Testis (tissue), 2 donors: ENCODE measurements at regions not wholly inside any gene's neighbourhood (a gene's known extent, or its start where the extent isn't known, plus 50 kb on each side); places are given as distances from the start of the nearest gene placed in this dataset.

ENCODE experiments used
- POLR2A ChIP-seq: fragments of 450-650 bp; IDR thresholded peaks from one replicate; pipeline ENCODE4 v1.6.1; 2017; ENCODE audit warnings: antibody characterized with exemption, mild to moderate bottlenecking, moderate library complexity
- TF ChIP-seq, protein P1 (sequence below), 3 experiments: fragments of 450-650 bp in 2 of 3; fragments of 200-600 bp in 1 of 3; sonication (generic) in 1 of 3; IDR thresholded peaks; one replicate each; pipeline ENCODE4 v1.5.1; 2016 to 2019; ENCODE audit warnings: antibody characterized with exemption in 3 of 3, mild to moderate bottlenecking in 2 of 3, moderate library complexity in 1 of 3

- no peak for TF ChIP-seq POLR2A
- TF ChIP-seq, protein P1, sequence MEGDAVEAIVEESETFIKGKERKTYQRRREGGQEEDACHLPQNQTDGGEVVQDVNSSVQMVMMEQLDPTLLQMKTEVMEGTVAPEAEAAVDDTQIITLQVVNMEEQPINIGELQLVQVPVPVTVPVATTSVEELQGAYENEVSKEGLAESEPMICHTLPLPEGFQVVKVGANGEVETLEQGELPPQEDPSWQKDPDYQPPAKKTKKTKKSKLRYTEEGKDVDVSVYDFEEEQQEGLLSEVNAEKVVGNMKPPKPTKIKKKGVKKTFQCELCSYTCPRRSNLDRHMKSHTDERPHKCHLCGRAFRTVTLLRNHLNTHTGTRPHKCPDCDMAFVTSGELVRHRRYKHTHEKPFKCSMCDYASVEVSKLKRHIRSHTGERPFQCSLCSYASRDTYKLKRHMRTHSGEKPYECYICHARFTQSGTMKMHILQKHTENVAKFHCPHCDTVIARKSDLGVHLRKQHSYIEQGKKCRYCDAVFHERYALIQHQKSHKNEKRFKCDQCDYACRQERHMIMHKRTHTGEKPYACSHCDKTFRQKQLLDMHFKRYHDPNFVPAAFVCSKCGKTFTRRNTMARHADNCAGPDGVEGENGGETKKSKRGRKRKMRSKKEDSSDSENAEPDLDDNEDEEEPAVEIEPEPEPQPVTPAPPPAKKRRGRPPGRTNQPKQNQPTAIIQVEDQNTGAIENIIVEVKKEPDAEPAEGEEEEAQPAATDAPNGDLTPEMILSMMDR (IDR thresholded peaks at IDR 0.05), result no peak
Observed at GRCh38 chr2:71880287-71880686, 267.4 kb downstream of the CYP26B1 start.
